Stimulated activated effector memory CD8-positive, alpha-beta T cell treated with anti-CD3 and anti-CD28 coated beads, Interleukin-12 subunit alpha, Interleukin-12 subunit beta, amount 100 ng/mL, for 72 hours (primary cell): ENCODE measurements at regions not wholly inside any gene's neighbourhood (a gene's known extent, or its start where the extent isn't known, plus 50 kb on each side); places are given as distances from the start of the nearest gene placed in this dataset.

ENCODE experiments used
- ATAC-seq: fragments of 150-1000 bp; cut with Tn5 transposase; 2 replicates; pipeline ENCODE4 v1.10.0; 2021
- DNase-seq, 2 donors: peaks; one replicate each; pipeline ENCODE4 v3.0.0; 2021 to 2022; ENCODE audit warnings: low spot score in 2 of 2
- H3K27ac Mint-ChIP-seq: one replicate; pipeline ENCODE4 v1.8.0; 2022; ENCODE audit warnings: mild to moderate bottlenecking, mixed read lengths
- H3K36me3 Mint-ChIP-seq: one replicate; pipeline ENCODE4 v1.8.0; 2022; ENCODE audit warnings: mild to moderate bottlenecking, mixed read lengths
- H3K4me1 Mint-ChIP-seq: one replicate; pipeline ENCODE4 v1.8.0; 2022; ENCODE audit warnings: mixed read lengths
- H3K4me3 Mint-ChIP-seq: one replicate; pipeline ENCODE4 v1.8.0; 2022; ENCODE audit warnings: mild to moderate bottlenecking, mixed read lengths
- H3K9me3 Mint-ChIP-seq: one replicate; pipeline ENCODE4 v1.8.0; 2022; ENCODE audit warnings: mixed read lengths

DNA sequence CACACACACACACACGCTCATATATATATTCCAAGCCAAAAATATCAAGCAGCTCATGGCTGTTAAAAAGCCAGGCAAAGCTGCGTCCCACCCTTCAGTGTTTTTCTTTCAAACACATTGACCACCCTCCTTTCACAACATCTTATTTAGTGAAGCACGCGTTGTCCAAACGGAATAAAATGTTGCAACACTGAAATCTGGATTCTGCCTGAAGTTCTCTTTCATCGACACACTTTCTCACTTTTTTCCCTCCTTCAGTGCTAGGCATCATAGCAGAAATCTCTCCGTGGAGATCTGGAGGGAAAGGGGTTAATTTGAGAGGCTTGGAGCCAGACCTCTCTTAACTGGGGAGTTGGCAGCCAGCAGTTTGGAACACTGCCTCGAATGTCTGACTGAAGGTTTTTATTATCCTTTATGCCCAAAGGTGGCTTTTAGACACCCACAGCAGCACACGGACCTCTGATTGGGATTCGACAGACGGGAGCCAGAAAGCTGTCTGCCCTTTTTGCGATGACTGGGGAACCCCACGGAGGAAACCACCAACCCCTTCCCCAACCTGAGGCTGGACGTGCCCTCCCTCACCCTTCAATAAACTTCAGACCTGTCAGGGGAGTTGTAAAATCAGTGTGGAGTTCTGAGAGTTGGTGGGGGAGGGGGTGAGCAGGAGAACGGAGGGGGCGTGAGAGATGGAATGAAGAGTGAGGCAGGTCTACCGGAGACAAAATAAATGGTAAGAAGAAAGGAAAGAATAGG is 833.6 kb upstream of the SOX9 start:
- no peak overlapping the region for H3K27ac Mint-ChIP-seq
- ATAC-seq (no peak), DNase-seq (no peak)
- no peaks in the 10 kb centered on the region for H3K36me3 Mint-ChIP-seq
- H3K9me3 Mint-ChIP-seq, result peaks cover 15% of the 10 kb centered on the region
- no peaks in the 10 kb centered on the region for H3K4me1 Mint-ChIP-seq
- no peak overlapping the region for H3K4me3 Mint-ChIP-seq

DNA sequence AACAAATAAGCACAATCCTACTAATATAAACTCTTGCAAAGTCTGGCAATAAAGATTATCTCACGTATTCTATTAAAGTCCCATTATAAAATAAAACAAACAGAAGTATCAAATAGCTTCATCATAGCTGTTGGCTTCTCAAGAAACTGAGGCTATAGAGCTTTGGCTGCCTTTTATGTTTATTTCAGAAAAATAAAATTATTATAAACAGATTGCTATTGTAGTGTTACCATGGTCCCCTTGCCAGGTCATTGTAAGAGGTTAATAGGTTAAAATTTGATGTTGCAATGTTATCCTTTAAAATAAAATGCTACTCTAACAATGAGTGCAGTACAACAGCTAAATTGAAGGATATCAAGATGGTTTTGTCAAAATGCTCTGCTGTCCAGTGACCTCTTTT is 828.8 kb upstream of the SOX9 start:
- Mint-ChIP-seq H3K27ac (no peak overlapping the region), H3K9me3 (peaks cover 14% of the 10 kb centered on the region), H3K4me1 (no peaks in the 10 kb centered on the region), H3K4me3 (no peak overlapping the region), H3K36me3 (no peaks in the 10 kb centered on the region)
- ATAC-seq, result no peak
- no peak for DNase-seq

DNA sequence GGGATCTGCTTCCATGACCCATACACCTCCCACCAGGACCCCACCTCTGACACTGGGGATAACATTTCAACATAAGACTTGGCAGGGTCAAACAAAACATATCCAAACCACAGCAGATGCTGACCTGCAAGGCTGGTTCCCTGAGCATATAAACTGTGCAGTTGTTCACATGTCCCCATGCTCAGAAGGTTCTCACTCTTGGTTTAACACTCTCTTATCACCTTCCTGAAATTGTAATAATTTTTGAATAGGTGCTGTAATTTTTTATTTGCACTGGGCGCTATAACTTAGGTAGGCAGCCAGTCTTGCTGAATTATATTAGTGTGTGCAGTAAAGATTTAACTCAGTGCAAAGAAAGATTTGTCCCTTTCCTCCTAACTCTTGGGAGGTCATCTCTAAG is 824.8 kb upstream of the SOX9 start:
- Mint-ChIP-seq H3K27ac (no peak overlapping the region), H3K36me3 (no peaks in the 10 kb centered on the region), H3K4me3 (no peak overlapping the region), H3K4me1 (no peaks in the 10 kb centered on the region), H3K9me3 (peaks cover 12% of the 10 kb centered on the region)
- no peak for DNase-seq
- ATAC-seq, result no peak

DNA sequence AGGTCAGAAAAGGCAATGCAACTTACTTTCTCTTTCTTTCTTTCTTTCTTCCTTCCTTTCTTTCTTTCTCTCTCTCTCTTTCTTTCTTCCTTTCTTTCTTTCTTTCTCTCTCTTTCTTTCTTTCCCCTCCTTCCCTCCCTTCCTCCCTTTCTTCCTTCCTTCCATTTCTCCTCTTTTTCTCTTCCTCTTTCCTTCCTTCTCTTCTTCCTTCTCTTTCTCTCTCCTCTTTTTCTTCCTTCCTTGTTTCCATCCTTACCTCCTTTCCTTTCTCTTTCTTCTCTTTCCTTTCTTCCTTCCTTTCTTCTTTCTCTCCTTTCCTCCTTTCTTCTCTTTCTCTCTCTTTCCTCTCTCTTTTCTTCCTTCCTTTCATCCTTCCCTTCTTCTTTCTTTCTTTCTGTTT is 819.8 kb upstream of the SOX9 start:
- DNase-seq, result no peak
- Mint-ChIP-seq H3K4me3 (no peak overlapping the region), H3K4me1 (no peaks in the 10 kb centered on the region), H3K36me3 (no peaks in the 10 kb centered on the region), H3K9me3 (peaks cover 18% of the 10 kb centered on the region), H3K27ac (no peak overlapping the region)
- no peak for ATAC-seq

DNA sequence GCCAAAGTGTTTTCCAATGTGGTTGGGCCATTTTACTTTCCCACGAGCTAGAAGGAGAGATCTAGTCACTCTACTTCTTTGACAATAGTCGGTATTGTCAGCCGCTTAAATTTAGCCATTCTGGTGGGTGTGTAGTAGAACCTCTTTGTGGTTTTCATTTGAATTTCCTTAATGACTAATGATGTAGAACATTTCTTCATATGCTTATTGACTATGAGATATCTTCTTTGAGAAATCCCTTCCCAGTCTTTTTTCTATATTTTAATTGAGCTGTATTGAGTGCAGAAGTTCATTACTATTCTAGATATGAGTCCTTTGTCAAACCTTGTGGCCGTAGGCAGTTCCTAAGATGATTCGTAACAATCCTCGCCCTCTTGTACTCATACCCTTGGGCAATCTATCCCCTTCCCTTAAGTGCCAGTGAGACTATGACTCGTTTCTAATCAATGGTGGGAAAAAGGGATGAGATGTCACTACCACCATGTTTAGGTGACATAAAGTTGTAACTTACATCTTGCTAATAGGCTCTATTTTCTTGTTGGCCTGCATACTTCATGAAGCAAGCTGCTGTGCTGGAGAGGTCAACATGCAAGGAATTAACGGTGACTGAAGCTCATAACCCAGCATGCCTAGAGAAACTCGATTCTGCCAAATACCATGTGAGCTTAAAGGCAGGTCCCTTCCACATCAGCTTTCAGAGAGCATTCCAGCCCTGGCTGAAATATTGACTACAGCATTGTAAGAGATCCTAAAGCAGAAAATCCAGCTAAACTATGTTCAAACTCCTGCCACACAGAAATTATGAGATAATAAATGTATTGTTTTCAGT is 817.9 kb upstream of the SOX9 start:
- H3K36me3 Mint-ChIP-seq, result no peaks in the 10 kb centered on the region
- H3K4me1 Mint-ChIP-seq, result no peaks in the 10 kb centered on the region
- no peak overlapping the region for H3K27ac Mint-ChIP-seq
- H3K9me3 Mint-ChIP-seq, result peaks cover 18% of the 10 kb centered on the region
- no peak overlapping the region for H3K4me3 Mint-ChIP-seq
- DNase-seq (no peak), ATAC-seq (no peak)

DNA sequence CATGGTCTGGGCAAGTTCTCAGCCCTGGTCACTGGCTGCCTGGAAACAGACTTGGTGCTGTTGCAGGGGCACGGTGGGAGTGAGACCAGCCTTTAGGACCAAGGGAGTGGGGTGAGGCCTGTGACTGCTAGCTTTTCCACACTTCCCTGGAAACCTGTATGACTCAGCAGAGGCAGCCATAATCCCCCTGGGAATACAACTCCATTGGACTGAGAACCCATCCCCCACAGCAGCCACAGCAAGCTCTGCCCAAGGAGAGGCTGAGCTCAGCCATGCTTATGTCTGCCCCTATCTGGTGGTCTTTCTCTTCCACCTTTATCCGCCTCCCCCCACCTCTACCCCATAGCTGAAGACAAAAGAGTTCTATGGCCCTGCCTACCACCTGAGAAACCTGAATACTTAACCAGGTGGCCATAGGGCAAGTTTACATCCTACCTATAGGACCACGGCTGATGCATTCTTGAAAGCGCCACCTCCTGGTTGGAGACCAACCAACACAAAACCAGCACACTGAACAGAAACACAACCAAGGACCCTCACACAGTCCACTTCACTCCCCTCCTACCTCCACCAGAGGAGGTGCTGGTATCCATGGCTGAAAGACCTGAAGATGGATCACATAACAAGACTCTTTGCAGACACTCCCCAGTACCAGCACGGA is 816.2 kb upstream of the SOX9 start:
- no peak overlapping the region for H3K4me3 Mint-ChIP-seq
- H3K36me3 Mint-ChIP-seq, result no peaks in the 10 kb centered on the region
- DNase-seq (no peak), ATAC-seq (no peak)
- H3K4me1 Mint-ChIP-seq, result no peaks in the 10 kb centered on the region
- H3K9me3 Mint-ChIP-seq, result peaks cover 21% of the 10 kb centered on the region
- H3K27ac Mint-ChIP-seq, result no peak overlapping the region

DNA sequence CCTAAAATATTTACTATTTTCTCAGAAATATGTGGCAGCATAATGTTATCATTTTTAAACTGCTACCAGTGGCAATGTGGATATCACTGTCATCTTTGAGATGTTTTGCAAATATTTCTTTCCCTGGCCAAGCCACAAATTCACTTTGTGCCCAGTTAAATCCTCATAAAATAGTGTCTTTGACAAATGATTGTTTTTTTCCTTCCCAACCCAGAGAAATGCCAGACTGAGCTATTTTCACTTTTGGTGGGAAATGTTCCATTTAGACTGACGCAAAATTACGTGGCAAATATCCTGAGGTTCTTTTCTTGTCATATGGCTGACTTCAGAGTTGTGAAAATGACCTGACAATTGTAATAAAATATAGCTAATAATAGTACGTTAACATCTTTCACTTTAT is 807.0 kb upstream of the SOX9 start:
- ATAC-seq, result no peak
- Mint-ChIP-seq H3K4me3 (no peak overlapping the region), H3K9me3 (peaks cover 11% of the 10 kb centered on the region), H3K36me3 (no peaks in the 10 kb centered on the region), H3K27ac (no peak overlapping the region), H3K4me1 (no peaks in the 10 kb centered on the region)
- DNase-seq, result no peak

DNA sequence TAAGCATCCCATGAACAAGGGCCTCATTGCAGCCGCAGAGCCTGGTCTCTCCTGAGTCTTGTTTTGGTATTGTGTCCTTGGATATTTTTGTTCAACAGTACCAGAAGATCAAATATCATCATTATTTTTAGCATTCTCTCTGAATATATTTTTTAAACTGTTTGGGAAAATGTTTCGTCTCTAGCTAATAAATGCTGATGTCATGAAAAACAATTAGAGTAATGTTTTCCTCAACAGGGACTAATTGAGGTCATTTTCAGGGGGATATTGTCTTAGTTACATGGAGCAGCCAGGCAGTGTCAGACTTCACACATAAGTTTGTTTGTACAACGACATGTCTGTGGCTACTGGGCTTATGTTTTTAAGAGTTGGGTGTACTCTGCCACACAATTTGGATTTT is 805.3 kb upstream of the SOX9 start:
- Mint-ChIP-seq H3K36me3 (no peaks in the 10 kb centered on the region), H3K4me3 (no peak overlapping the region), H3K27ac (no peak overlapping the region), H3K9me3 (peaks cover 10% of the 10 kb centered on the region), H3K4me1 (no peaks in the 10 kb centered on the region)
- ATAC-seq (no peak), DNase-seq (no peak)

DNA sequence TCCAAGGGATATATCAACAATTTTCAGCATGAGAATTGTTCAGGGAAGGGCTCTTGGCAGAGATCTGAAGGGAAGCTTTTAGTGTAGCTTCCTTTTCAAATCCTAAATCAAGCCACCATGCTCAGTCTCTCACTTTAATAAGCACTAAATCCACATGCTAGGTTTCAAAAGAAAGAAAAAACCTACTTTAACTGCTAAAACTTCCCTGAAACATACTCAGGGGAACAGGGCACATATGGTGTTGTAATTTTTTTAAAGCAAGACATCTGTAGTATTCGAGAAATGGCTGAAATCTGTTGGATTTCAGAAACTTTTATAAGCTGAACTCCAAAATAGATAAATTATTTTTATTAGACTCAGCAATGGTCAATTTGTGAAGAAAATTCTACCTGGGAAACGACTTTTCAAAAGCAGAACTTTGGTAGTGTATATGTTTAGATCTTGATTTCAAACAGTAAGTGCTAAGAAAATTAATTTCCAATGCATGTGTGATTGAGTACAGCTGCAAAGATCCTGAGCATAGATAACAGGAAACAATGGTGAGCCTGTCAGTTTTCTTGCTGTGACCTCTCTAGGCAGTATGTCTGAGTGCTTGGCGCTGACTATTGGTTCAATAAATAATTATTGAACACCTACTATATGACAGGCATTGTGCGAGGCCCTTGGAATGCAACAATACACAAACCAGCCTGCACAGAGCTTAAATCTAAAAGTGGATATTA is 804.5 kb upstream of the SOX9 start:
- H3K4me1 Mint-ChIP-seq, result no peaks in the 10 kb centered on the region
- H3K36me3 Mint-ChIP-seq, result no peaks in the 10 kb centered on the region
- peaks cover 10% of the 10 kb centered on the region for H3K9me3 Mint-ChIP-seq
- H3K27ac Mint-ChIP-seq, result no peak overlapping the region
- DNase-seq, result no peak
- no peak overlapping the region for H3K4me3 Mint-ChIP-seq
- no peak for ATAC-seq

DNA sequence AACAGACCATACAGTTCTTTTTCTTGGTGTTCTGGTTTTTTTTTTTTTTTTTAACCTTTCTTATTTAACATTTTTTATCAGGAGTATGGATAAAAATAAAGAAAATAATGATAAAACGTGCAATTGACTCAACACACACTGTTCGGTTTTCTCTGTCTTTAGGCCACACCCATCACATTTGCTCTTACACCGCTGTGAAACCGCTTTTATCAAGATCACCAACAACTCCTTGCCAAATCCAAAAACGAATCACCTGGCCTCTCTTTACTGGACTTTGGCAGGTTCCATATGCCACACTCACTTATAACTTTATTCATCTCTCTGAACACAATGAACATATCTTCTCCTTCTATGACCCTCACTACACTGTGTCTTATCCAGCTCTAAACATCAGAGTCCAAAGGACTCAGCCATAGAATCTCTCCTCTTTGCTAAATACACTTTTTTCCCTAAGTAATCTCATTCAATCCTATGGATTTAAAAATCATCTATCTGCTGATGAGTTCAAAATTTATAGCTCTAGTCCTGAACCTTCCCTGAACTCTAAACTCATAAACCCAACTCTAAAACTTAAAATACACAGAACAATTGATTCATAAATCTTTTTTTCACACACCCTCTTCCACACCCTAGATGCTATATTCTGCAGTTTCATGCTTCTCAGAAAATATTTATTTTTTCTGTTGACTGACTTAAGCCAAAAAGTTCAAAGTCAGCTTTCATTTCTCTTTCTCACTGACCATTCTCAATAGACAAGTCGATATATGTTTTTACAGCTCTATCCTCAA is 800.6 kb upstream of the SOX9 start:
- Mint-ChIP-seq H3K27ac (no peak overlapping the region), H3K9me3 (peaks cover 9% of the 10 kb centered on the region), H3K36me3 (no peaks in the 10 kb centered on the region), H3K4me1 (no peaks in the 10 kb centered on the region), H3K4me3 (no peak overlapping the region)
- DNase-seq, result no peak
- no peak for ATAC-seq

DNA sequence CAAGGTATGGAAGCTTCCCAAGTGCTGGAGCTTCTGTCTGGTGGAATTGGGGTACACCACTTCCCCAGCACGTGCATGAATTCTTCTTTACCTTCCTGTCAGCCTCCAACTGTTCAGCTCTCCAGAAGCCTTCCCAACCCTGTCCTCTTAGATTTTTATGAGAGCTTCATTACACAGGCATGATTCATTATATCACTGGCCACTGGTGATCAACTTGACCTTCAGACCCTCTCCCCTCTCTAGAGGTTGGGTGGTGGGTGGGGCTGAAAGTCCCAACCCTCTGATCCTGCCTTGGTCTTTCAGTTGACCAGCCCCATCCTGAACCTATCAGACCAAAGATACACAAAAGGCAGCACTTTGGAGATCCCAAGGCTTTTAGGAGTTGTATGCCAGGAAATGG is 795.7 kb upstream of the SOX9 start:
- Mint-ChIP-seq H3K9me3 (peaks cover 13% of the 10 kb centered on the region), H3K4me1 (no peaks in the 10 kb centered on the region), H3K27ac (no peak overlapping the region), H3K4me3 (no peak overlapping the region), H3K36me3 (no peaks in the 10 kb centered on the region)
- DNase-seq (no peak), ATAC-seq (no peak)

DNA sequence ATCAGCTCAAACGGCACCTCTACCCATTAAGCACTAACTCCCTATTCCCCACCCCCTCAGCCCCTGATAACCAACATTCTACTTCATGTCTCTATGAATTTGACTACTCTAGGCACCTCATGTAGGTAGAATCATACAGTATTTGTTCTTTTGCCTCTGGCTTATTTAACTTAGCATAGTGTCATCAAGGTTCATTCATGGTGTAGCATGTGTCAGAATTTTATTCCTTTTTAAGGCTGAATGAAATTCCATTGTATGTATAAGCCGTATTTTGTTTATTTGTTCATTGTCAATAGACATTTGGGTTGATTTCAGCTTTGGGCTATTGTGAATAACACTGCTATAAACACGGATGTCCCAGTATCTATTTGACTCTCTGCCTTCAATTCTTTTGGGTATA is 794.9 kb upstream of the SOX9 start:
- peaks cover 8% of the 10 kb centered on the region for H3K9me3 Mint-ChIP-seq
- H3K36me3 Mint-ChIP-seq, result no peaks in the 10 kb centered on the region
- ATAC-seq (no peak), DNase-seq (no peak)
- no peak overlapping the region for H3K4me3 Mint-ChIP-seq
- H3K27ac Mint-ChIP-seq, result no peak overlapping the region
- no peaks in the 10 kb centered on the region for H3K4me1 Mint-ChIP-seq

DNA sequence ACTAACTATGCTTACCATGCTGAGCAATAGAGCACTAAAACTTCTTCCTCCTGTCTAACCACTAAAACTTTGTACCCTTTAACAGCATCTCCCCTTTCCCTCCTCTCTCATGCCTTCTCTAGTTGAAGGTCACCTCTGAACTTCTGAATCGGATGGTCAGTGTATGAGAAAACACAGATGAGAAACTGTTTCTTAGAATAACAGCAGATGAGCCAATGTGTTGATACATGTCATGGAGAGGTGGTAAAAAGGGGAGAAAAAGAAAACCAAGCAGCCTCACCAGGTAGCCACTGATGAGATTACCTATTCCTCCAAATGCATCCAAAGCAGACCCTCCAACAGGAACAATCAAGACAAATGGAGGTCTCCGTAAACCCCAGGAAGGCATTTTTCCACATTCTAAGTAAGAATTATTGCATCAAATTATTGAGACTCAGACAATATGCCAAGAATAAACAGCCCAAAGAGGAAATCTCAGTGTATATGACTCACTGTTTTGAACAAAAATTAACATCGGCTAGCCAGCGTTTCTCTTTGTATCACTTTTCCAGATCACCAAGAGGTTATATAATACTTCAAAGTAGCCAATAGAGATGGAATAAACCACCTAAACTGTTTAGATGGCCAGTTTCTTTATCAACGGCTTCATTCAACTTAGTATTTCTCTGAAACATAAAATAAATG is 793.3 kb upstream of the SOX9 start:
- ATAC-seq (no peak), DNase-seq (no peak)
- no peaks in the 10 kb centered on the region for H3K4me1 Mint-ChIP-seq
- peaks cover 8% of the 10 kb centered on the region for H3K9me3 Mint-ChIP-seq
- H3K36me3 Mint-ChIP-seq, result no peaks in the 10 kb centered on the region
- H3K27ac Mint-ChIP-seq, result no peak overlapping the region
- no peak overlapping the region for H3K4me3 Mint-ChIP-seq

DNA sequence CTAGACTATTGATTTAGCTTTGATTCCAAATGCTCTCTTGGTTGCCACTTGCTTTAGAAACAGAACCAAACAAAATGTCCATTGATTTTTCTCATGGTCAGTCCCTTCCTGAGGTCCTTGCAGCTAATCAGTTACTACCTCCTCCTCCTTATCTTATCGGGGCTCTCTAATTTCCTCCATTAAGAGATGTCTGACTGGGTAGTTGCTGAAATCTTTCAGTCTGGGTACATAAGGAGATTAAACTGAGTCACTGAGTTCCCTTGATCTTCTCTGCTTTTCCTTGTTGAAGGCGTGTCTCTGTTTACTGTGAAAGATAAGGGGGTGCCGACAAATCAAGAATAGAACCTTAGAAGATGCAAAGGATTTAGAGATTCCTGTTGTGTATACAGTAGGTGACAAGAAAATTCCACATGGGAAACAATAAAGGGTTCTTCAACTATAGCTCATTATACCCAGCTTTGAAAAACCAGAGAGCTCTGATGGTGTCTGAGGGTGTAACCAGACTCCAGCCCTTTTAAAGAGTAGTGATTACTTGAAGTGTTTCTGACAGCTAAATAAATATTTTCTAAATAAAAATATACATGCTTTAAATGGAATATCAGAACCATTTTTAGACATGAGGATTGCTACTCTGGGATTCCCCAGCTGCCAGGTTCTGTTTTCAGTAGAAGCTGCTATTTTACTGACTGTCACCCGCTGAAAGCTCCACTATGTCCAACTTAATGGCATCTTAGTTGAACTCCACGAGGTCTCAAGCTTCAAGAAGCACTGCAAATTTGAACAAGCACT is 791.3 kb upstream of the SOX9 start:
- ATAC-seq (no peak), DNase-seq (no peak)
- H3K27ac Mint-ChIP-seq, result no peak overlapping the region
- no peaks in the 10 kb centered on the region for H3K4me1 Mint-ChIP-seq
- H3K4me3 Mint-ChIP-seq, result no peak overlapping the region
- no peaks in the 10 kb centered on the region for H3K36me3 Mint-ChIP-seq
- peaks cover 8% of the 10 kb centered on the region for H3K9me3 Mint-ChIP-seq
